ENCODE measurements at regions not wholly inside any gene's neighbourhood (a gene's known extent, or its start where the extent isn't known, plus 50 kb on each side); places are given as distances from the start of the nearest gene placed in this dataset.

GRCh38 chr11:122322329-122322728, 206.3 kb upstream of the BLID start:
- no peak overlapping the region for H3K27ac ChIP-seq (ENCODE audit: low read depth, low read length)
- H2BK20ac ChIP-seq (ENCODE audit: low read length), result no peak overlapping the region
- H4K5ac ChIP-seq (ENCODE audit: insufficient read length, low read depth, low read length), result no peak overlapping the region
- H3K56ac ChIP-seq (replicated peaks; ENCODE audit: insufficient read length, low read depth, low read length), result no peak overlapping the region
- H3K18ac ChIP-seq (ENCODE audit: extremely low read depth, low read length), result no peak overlapping the region
- H3K79me2 ChIP-seq (ENCODE audit: control insufficient read depth in 1 of 2, insufficient read depth in 2 of 2, low read length in 2 of 2), result no peaks in the 10 kb centered on the region
- no peak overlapping the region for H2BK120ac ChIP-seq (replicated peaks; ENCODE audit: low read depth, low read length)
- H3K23ac ChIP-seq (ENCODE audit: insufficient read length), result no peak overlapping the region
- H2BK12ac ChIP-seq (ENCODE audit: low read depth, low read length), result no peak overlapping the region
- no peak overlapping the region for H2AFZ ChIP-seq (ENCODE audit: low read length)
- no peak overlapping the region for H3K9ac ChIP-seq (replicated peaks in 1 of 4; ENCODE audit: extremely low read depth in 1 of 4, low read depth in 3 of 4, low read length in 3 of 4)
- H3K14ac ChIP-seq (ENCODE audit: insufficient read length), result no peak overlapping the region
- no peaks in the 10 kb centered on the region for H3K9me3 ChIP-seq (ENCODE audit: insufficient read depth in 2 of 2, low read depth in 1 of 2, low read length in 1 of 2)
- H3K23me2 ChIP-seq (ENCODE audit: low read depth, low read length), result no peaks in the 10 kb centered on the region
- ChIA-PET CTCF (ENCODE audit: partially characterized antibody) (interaction anchor here (1.0 to 1.3 kb wide), 2 partner anchors 25 to 118 kb away, joined by 3 to 4 read pairs; no protein-coding TSS in a partner anchor), POLR2A (ENCODE audit: partially characterized antibody) (no interaction called here)
- no peak for DNase-seq (ENCODE audit: low read depth in 1 of 2, low spot score in 2 of 2)
- no peaks in the 10 kb centered on the region for H4K20me1 ChIP-seq (replicated peaks in 1 of 2; ENCODE audit: control insufficient read depth in 1 of 2, insufficient read depth in 2 of 2, low read length in 2 of 2)
- H2BK15ac ChIP-seq (ENCODE audit: low read length), result no peak overlapping the region; the same call in 1 of the 2 replicates
- no peak overlapping the region for H4K8ac ChIP-seq (ENCODE audit: extremely low read depth, insufficient read depth, low read length)
- 79% methylated on average over 3 of the region's 3 CpGs; no CpG with 5 or more reads in 1 of the 2 experiments for WGBS, 2 experiments (ENCODE audit: extremely low coverage in 1 of 2, insufficient coverage in 1 of 2, insufficient read length in 1 of 2, insufficient replicate concordance in 2 of 2, low coverage in 1 of 2, low lambda C conversion rate in 2 of 2, missing lambda C conversion rate in 1 of 2)
- peaks cover 0 to 2% (median under 1%) of the 10 kb centered on the region in 4 experiments; a peak in 5 of 7 replicates for H3K27me3 ChIP-seq (replicated peaks in 1 of 4; ENCODE audit: control insufficient read depth in 3 of 4, extremely low read depth in 1 of 4, insufficient read depth in 3 of 4, low read length in 3 of 4)
- H3K79me1 ChIP-seq (ENCODE audit: low read depth, low read length), result no peaks in the 10 kb centered on the region
- no peak overlapping the region for H3K4ac ChIP-seq (replicated peaks; ENCODE audit: insufficient read length, low read depth, low read length)
- no peaks in the 10 kb centered on the region for H3K36me3 ChIP-seq (ENCODE audit: control insufficient read depth in 2 of 4, insufficient read depth in 4 of 4, low read length in 3 of 4)
- FAIRE-seq, result no peak
- H3K4me3 ChIP-seq (ENCODE audit: extremely low read depth in 1 of 4, insufficient read depth in 2 of 4, low read depth in 3 of 4, low read length in 4 of 4), result no peak overlapping the region
- no peak overlapping the region for H2AK5ac ChIP-seq (ENCODE audit: low read depth, low read length)
- H2BK5ac ChIP-seq (ENCODE audit: low read depth, low read length), result no peak overlapping the region
- H3K4me1 ChIP-seq (replicated peaks in 1 of 4; ENCODE audit: control insufficient read depth in 3 of 4, insufficient read depth in 4 of 4, low read length in 3 of 4), result peaks cover 2 to 5% (median 4%) of the 10 kb centered on the region in 4 experiments; a peak in 6 of 7 replicates
- no peak overlapping the region for H4K91ac ChIP-seq (replicated peaks; ENCODE audit: insufficient read length, low read length)
- no peak overlapping the region for H3K4me2 ChIP-seq (ENCODE audit: insufficient read depth in 1 of 2, low read depth in 2 of 2, low read length in 2 of 2)
- TF ChIP-seq POU5F1 (IDR thresholded peaks at IDR 0.05; ENCODE audit: low read depth, low read length), result no peak
- no peak for TF ChIP-seq CEBPB (IDR thresholded peaks at IDR 0.05; ENCODE audit: low read depth, low read length)
- no peak for TF ChIP-seq MAFK (IDR thresholded peaks at IDR 0.05; ENCODE audit: low read depth, low read length)
- no peak for TF ChIP-seq HDAC6 (IDR thresholded peaks at IDR 0.05; ENCODE audit: low read depth, low read length)
- no peak for TF ChIP-seq BACH1 (IDR thresholded peaks at IDR 0.05; ENCODE audit: low read length)
- TF ChIP-seq EGR1 (IDR thresholded peaks at IDR 0.05; ENCODE audit: borderline replicate concordance, low read depth, low read length), result no peak
- TF ChIP-seq RNF2 (IDR thresholded peaks at IDR 0.05; ENCODE audit: borderline replicate concordance, low read depth, low read length, missing control alignments, poor library complexity, severe bottlenecking), result no peak
- TF ChIP-seq MAX (IDR thresholded peaks at IDR 0.05), result no peak
- no peak for TF ChIP-seq PHF8 (conservative IDR thresholded peaks at IDR 0.05; ENCODE audit: low read depth, low read length)

Measured in H1 (cell line).